HT-29 (cell line): ENCODE measurements at regions not wholly inside any gene's neighbourhood (a gene's known extent, or its start where the extent isn't known, plus 50 kb on each side); places are given as distances from the start of the nearest gene placed in this dataset.
A peak's percentile ranks its signal among the peaks of the same experiment; 100 is the strongest.
"Not testable (repeated sequence)": the region's sequence is repeated elsewhere in the genome, so short reads cannot be mapped to it uniquely, and the experiment has no call there.

Source experiments
- DNase-seq: peaks from one replicate; pipeline ENCODE4 v3.0.0-alpha.2; 2015; ENCODE audit warnings: low spot score

- no peak for DNase-seq
These were observed 279.7 kb upstream of the TRIB2 start for GRCh38 chr2:12436935-12437561.

DNA sequence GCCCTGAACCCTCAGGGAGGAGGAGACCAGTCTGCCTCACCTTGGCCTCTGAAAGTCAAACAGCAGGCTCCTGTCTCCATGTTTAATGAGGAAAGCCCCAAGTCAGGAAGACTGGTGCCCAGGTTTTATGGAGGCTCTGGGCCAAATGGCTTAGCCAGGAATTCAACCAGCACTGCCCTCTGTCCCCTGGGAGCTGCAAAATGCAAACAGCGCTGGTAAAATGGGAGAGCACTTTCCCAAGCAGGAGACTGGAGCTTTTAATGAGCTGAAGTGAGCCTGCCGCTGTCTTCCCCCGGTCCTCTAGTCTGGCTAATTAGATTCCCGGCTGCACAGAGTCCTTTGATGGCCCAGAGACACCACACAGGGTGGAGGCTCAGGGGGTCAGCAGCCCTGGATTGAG is 276.0 kb upstream of the TRIB2 start:
- no peak for DNase-seq

- no peak for DNase-seq
These were observed 274.8 kb upstream of the TRIB2 start for GRCh38 chr2:12441750-12442475.

GRCh38 chr2:12442476-12442847 is 274.3 kb upstream of the TRIB2 start:
- DNase-seq, result no peak

- DNase-seq, result no peak
These were observed 267.8 kb upstream of the TRIB2 start for GRCh38 chr2:12448846-12449505.

GRCh38 chr2:12451726-12452125 is 265.0 kb upstream of the TRIB2 start:
- DNase-seq, result no peak

DNA sequence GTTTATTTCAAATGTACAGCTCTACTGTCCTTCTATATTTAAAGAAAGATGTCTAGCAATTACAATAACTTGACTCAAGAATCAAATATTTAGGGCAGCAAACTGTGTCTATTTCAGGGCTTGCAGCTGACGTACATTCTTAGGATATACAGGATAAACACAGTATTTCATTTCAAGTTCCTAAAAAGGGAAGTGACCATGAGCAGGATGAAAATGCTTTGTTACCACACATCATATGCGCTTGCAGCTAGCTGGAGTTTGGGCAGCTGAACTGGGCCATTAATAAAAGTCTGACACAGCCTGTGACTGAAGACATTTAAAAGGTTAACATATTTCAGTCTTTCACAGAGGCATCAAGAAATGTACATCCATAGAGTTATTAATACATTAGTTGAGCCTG is 264.6 kb upstream of the TRIB2 start:
- no peak for DNase-seq

GRCh38 chr2:12453731-12454130 is 263.0 kb upstream of the TRIB2 start:
- DNase-seq, result no peak

DNA sequence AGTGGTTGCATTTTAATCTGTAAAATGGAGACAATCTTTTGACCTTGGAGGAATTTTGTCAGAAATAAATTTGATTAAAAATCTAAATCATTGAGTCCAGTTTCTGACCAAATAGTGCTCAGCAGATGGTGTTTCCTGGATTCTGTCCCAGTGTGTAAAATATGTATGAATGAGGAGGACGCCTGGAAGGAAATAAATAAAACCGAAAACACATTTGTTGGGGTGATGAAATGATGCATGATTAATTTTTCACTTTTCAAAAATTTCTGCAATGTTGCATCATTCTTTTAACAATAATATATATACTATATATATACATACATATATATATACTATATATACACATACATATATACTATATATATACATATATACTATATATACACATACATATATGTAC is 261.1 kb upstream of the TRIB2 start:
- DNase-seq, result no peak

GRCh38 chr2:12456293-12457106 is 260.2 kb upstream of the TRIB2 start:
- peak; percentile 48 for DNase-seq

- DNase-seq, result no peak
These were observed 258.9 kb upstream of the TRIB2 start for GRCh38 chr2:12457831-12458230.

GRCh38 chr2:12463189-12463588 is 253.5 kb upstream of the TRIB2 start:
- no peak for DNase-seq

GRCh38 chr2:12465631-12466135 is 251.1 kb upstream of the TRIB2 start:
- DNase-seq, result no peak

DNA sequence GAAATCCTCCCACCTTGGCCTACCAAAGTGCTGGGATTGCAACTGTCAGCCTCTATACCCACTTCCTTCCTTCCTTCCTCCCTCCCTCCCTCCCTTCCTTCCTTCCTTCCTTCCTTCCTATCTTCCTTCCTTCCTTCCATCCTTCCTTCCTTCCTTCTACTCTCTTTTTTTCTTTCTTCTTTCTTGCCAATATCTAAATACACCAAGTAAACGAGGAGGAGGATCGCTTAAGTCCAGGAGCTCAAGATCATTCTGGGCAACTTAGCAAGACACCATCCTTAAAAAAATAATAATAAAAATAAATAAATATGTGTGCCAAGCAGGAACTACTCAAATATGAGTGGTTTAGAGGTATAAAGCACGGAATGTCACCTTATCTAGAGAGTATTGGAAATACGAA is 249.4 kb upstream of the TRIB2 start:
- DNase-seq, result no peak

DNA sequence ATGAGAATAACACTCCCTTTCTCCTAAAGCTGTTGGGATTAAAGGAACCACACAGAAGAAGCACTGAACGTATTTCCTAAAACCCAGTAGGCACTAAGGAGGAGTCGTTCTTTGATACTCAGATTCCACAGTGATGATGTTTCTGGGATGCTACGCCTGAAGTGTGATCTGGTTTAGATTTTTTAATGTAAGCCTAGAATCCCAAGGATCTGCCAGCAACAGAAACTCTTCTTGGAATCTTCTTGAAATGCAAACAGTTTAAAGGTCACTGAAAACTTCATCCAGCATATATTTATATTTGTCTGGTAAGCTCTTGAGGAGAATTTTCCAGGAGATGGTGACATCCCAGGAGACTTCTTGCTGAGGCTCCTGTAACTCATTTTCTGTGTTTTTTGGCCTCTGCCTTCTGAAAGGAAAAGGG is 247.6 kb upstream of the TRIB2 start:
- DNase-seq, result no peak

GRCh38 chr2:12472265-12472664 is 244.5 kb upstream of the TRIB2 start:
- DNase-seq, result not testable (repeated sequence)

GRCh38 chr2:12478151-12479064 is 238.3 kb upstream of the TRIB2 start:
- no peak for DNase-seq

- no peak for DNase-seq
These were observed 237.6 kb upstream of the TRIB2 start for GRCh38 chr2:12479065-12479601.

- no peak for DNase-seq
These were observed 232.1 kb upstream of the TRIB2 start for GRCh38 chr2:12484536-12485115.
